Activated B cell treated with CpG ODN at 0.5 μM for 24 hours (primary cell): ENCODE measurements at regions not wholly inside any gene's neighbourhood (a gene's known extent, or its start where the extent isn't known, plus 50 kb on each side); places are given as distances from the start of the nearest gene placed in this dataset.

Source experiments
- ATAC-seq: fragments of 200-7000 bp; cut with Tn5 transposase; one replicate; pipeline ENCODE4 v1.10.0; 2021; ENCODE audit warnings: low read depth, mild to moderate bottlenecking, moderate library complexity
- CTCF ChIA-PET: fragments of 350-600 bp; sonication (Branson Sonifier 250); formaldehyde crosslinking; loops from one replicate; lab custom pipeline; 2021; ENCODE audit warnings: antibody characterized with exemption; lab: Charles Lee
- POLR2A ChIA-PET: fragments of 350-600 bp; sonication (Branson Sonifier 250); formaldehyde crosslinking; loops from one replicate; lab custom pipeline; 2021; ENCODE audit warnings: antibody characterized with exemption; lab: Charles Lee
- DNase-seq: peaks from one replicate; pipeline ENCODE4 v3.0.0; 2022
- H3K27ac Mint-ChIP-seq: one replicate; pipeline ENCODE4 v1.8.0; 2020; ENCODE audit warnings: mixed read lengths
- H3K27me3 Mint-ChIP-seq: one replicate; pipeline ENCODE4 v1.8.0; 2021; ENCODE audit warnings: mixed read lengths
- H3K36me3 Mint-ChIP-seq: one replicate; pipeline ENCODE4 v1.8.0; 2021; ENCODE audit warnings: low read depth, mixed read lengths
- H3K4me1 Mint-ChIP-seq: one replicate; pipeline ENCODE4 v1.8.0; 2021; ENCODE audit warnings: mixed read lengths
- H3K4me3 Mint-ChIP-seq: one replicate; pipeline ENCODE4 v1.8.0; 2020; ENCODE audit warnings: mild to moderate bottlenecking, mixed read lengths
- H3K9me3 Mint-ChIP-seq: one replicate; pipeline ENCODE4 v1.8.0; 2020; ENCODE audit warnings: mixed read lengths
- intact Hi-C: fragments of 100-400 bp; cut with micrococcal nuclease; formaldehyde crosslinking; loops from one replicate; pipeline ENCODE4 v1.15.1; 2024
- TF ChIP-seq, protein P1 (sequence below): fragments of 200-600 bp; IDR thresholded peaks from one replicate; pipeline ENCODE4 v1.8.0; 2022; ENCODE audit warnings: antibody characterized with exemption, mild to moderate bottlenecking

- CTCF ChIA-PET: no interaction called here
- no peak for ATAC-seq
- no peak for DNase-seq
- Mint-ChIP-seq H3K36me3 (no peaks in the 10 kb centered on the region), H3K9me3 (no peaks in the 10 kb centered on the region), H3K4me3 (no peak overlapping the region), H3K4me1 (peaks cover 11% of the 10 kb centered on the region), H3K27ac (no peak overlapping the region), H3K27me3 (peaks cover 14% of the 10 kb centered on the region)
- TF ChIP-seq, protein P1, sequence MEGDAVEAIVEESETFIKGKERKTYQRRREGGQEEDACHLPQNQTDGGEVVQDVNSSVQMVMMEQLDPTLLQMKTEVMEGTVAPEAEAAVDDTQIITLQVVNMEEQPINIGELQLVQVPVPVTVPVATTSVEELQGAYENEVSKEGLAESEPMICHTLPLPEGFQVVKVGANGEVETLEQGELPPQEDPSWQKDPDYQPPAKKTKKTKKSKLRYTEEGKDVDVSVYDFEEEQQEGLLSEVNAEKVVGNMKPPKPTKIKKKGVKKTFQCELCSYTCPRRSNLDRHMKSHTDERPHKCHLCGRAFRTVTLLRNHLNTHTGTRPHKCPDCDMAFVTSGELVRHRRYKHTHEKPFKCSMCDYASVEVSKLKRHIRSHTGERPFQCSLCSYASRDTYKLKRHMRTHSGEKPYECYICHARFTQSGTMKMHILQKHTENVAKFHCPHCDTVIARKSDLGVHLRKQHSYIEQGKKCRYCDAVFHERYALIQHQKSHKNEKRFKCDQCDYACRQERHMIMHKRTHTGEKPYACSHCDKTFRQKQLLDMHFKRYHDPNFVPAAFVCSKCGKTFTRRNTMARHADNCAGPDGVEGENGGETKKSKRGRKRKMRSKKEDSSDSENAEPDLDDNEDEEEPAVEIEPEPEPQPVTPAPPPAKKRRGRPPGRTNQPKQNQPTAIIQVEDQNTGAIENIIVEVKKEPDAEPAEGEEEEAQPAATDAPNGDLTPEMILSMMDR: no peak
- POLR2A ChIA-PET: no interaction called here
- intact Hi-C loops: loop anchor here (2.0 to 10.0 kb wide), 3 partner anchors 139 to 669 kb away; partner anchors contain the start of gene FOXO6
Observed at GRCh38 chr1:42033629-42034028, 114.9 kb upstream of the HIVEP3 start.

DNA sequence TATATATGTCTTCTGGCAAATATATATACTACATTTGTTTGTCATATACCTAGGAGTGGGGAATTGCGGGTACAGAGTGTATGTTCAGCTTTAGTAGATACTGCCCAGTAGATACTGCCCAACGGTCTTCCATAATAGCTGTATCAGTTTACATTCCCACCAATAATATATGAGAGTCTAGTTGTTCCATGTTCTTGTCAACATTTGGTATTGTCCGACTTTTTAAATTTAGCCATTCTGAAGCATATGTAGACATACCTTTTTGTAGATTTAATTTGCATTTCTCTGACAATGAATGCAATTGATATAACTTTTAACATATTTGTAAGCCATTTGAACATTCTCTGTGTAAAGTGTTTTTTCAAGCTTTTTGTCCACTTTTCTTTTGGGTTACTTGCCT is 99.0 kb upstream of the HIVEP3 start:
- CTCF ChIA-PET: no interaction called here
- Mint-ChIP-seq H3K27me3 (peaks cover 9% of the 10 kb centered on the region), H3K4me1 (peaks cover 6% of the 10 kb centered on the region), H3K4me3 (no peak overlapping the region), H3K36me3 (no peaks in the 10 kb centered on the region), H3K9me3 (no peaks in the 10 kb centered on the region), H3K27ac (no peak overlapping the region)
- intact Hi-C loops: no loop called here
- DNase-seq: no peak
- no peak for ATAC-seq
- POLR2A ChIA-PET: no interaction called here
- TF ChIP-seq, protein P1: no peak

DNA sequence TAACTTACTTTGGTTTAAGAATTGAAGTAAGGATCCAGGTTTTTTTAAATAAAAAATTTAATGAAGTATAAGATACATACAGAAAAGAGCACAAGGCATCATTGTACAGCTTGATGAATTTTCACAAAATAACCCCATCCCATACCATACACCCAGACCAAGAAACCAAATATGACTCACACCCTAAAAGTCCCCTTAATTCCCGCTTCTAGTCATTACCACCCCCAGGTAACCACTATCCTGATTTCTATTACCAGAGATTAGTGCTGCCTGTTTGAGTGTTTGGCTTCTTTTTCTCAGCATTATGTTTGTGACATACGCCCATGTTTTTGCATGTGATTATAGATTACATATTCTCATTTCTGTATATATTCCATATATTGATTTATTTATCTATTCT is 98.5 kb upstream of the HIVEP3 start:
- TF ChIP-seq, protein P1: no peak
- POLR2A ChIA-PET: no interaction called here
- CTCF ChIA-PET: no interaction called here
- Mint-ChIP-seq H3K9me3 (no peaks in the 10 kb centered on the region), H3K36me3 (no peaks in the 10 kb centered on the region), H3K4me1 (peaks cover 6% of the 10 kb centered on the region), H3K4me3 (no peak overlapping the region), H3K27me3 (peaks cover 9% of the 10 kb centered on the region), H3K27ac (no peak overlapping the region)
- intact Hi-C loops: no loop called here
- DNase-seq (no peak), ATAC-seq (no peak)

- H3K4me3 Mint-ChIP-seq: no peak overlapping the region
Observed at GRCh38 chr1:42014823-42015222, 96.1 kb upstream of the HIVEP3 start.

GRCh38 chr1:42013881-42014470 is 95.3 kb upstream of the HIVEP3 start:
- CTCF ChIA-PET: no interaction called here

More at GRCh38 chr1:42014823-42015222, 96.1 kb upstream of the HIVEP3 start:
- Mint-ChIP-seq H3K9me3 (no peaks in the 10 kb centered on the region), H3K36me3 (no peaks in the 10 kb centered on the region), H3K4me1 (peaks cover 6% of the 10 kb centered on the region), H3K27ac (no peak overlapping the region), H3K27me3 (peaks cover 7% of the 10 kb centered on the region)
- ATAC-seq (no peak), DNase-seq (no peak)
- TF ChIP-seq, protein P1: no peak
- ChIA-PET POLR2A (no interaction called here), CTCF (no interaction called here)
- intact Hi-C loops: no loop called here

More at GRCh38 chr1:42013881-42014470, 95.3 kb upstream of the HIVEP3 start:
- POLR2A ChIA-PET: no interaction called here
- Mint-ChIP-seq H3K36me3 (no peaks in the 10 kb centered on the region), H3K27me3 (peaks cover 7% of the 10 kb centered on the region), H3K4me3 (no peak overlapping the region), H3K27ac (no peak overlapping the region), H3K9me3 (no peaks in the 10 kb centered on the region), H3K4me1 (peaks cover 6% of the 10 kb centered on the region)
- no peak for ATAC-seq
- TF ChIP-seq, protein P1: no peak
- no peak for DNase-seq
- intact Hi-C loops: no loop called here
